GM12878 (cell line): ENCODE measurements at regions not wholly inside any gene's neighbourhood (a gene's known extent, or its start where the extent isn't known, plus 50 kb on each side); places are given as distances from the start of the nearest gene placed in this dataset.

Source experiments
- ATAC-seq: fragments of 200-7000 bp; cut with Tn5 transposase; 3 replicates; pipeline ENCODE4 v1.9.1; 2020; ENCODE audit warnings: mild to moderate bottlenecking, moderate library complexity
- BruUV-seq: library from RNA; stranded (reverse); fragments of 400-500 nt; replicated peaks from 2 replicates; lab custom pipeline; 2021; lab: Mats Ljungman, UMichigan
- CTCF ChIA-PET: fragments of 300-600 bp; sonication (Branson Sonifier 250); formaldehyde crosslinking; extraction: SDS; loops from one replicate; lab custom pipeline; 2021; ENCODE audit warnings: inconsistent platforms; lab: Yijun Ruan, JAX
- POLR2A ChIA-PET: fragments of 350-600 bp; formaldehyde crosslinking; extraction: SDS; loops from one replicate; lab custom pipeline; 2021; ENCODE audit warnings: inconsistent platforms; lab: Charles Lee
- RAD21 ChIA-PET: fragments of 300-600 bp; sonication (Branson Sonifier 250); formaldehyde crosslinking; loops from one replicate; lab custom pipeline; 2023; ENCODE audit warnings: antibody characterized with exemption; ENCODE audit not compliant: unreplicated experiment; lab: Charles Lee
- SMC1A ChIA-PET: fragments of 300-600 bp; sonication (Branson Sonifier 250); formaldehyde crosslinking; loops from one replicate; lab custom pipeline; 2023; ENCODE audit not compliant: unreplicated experiment, uncharacterized antibody; lab: Charles Lee
- DNase-seq: peaks from one replicate; pipeline ENCODE4 v3.0.0-alpha.2; 2011; ENCODE audit warnings: low read depth, low spot score
- FAIRE-seq: peaks from 3 replicates; lab custom pipeline; 2011; peaks lifted over from hg19 to GRCh38; lab: Jason Lieb, UNC
- H2AFZ ChIP-seq: 2 replicates; pipeline ENCODE4 v1.6.0; 2011; ENCODE audit warnings: low read depth, low read length, control low read depth; ENCODE audit not compliant: control insufficient read depth
- H3K27ac ChIP-seq: 2 replicates; pipeline ENCODE4 v1.5.1; 2011; ENCODE audit warnings: control low read depth; ENCODE audit not compliant: control insufficient read depth, insufficient read depth
- H3K27me3 ChIP-seq, 2 experiments: replicated peaks in 1 of 2; 2 replicates each; pipeline versions ENCODE4 v1.6.0 to v1.6.1; 2011; ENCODE audit warnings: low read length in 1 of 2; ENCODE audit not compliant: control insufficient read depth in 2 of 2, insufficient read depth in 2 of 2
- H3K36me3 ChIP-seq, 2 experiments: 2 replicates each; pipeline ENCODE4 v1.5.1; 2011; ENCODE audit warnings: low read length in 1 of 2; ENCODE audit not compliant: control insufficient read depth in 2 of 2, insufficient read depth in 2 of 2
- H3K4me1 ChIP-seq: 2 replicates; pipeline ENCODE4 v1.6.1; 2011; ENCODE audit warnings: mild to moderate bottlenecking, low read length, moderate library complexity, mixed read lengths; ENCODE audit not compliant: control insufficient read depth, insufficient read depth
- H3K4me2 ChIP-seq: 2 replicates; pipeline ENCODE4 v1.6.0; 2011; ENCODE audit warnings: control low read depth; ENCODE audit not compliant: control insufficient read depth, insufficient read depth
- H3K4me3 ChIP-seq: fragments of 200-600 bp; sonication (generic); 2 replicates; pipeline ENCODE4 v1.5.1; 2016
- H3K79me2 ChIP-seq: 2 replicates; pipeline ENCODE4 v1.6.0; 2011; ENCODE audit warnings: low read length; ENCODE audit not compliant: control insufficient read depth, insufficient read depth
- H3K9ac ChIP-seq: 2 replicates; pipeline ENCODE4 v1.8.0; 2011; ENCODE audit warnings: low read length, control low read depth, mixed read lengths; ENCODE audit not compliant: control insufficient read depth, insufficient read depth
- H3K9me3 ChIP-seq: replicated peaks from 3 replicates; pipeline ENCODE4 v1.5.1; 2011; ENCODE audit warnings: mild to moderate bottlenecking, low read length; ENCODE audit not compliant: control insufficient read depth, insufficient read depth
- H4K20me1 ChIP-seq: 2 replicates; pipeline ENCODE4 v1.6.0; 2011; ENCODE audit not compliant: control insufficient read depth, insufficient read depth
- CREB1 ChIP-seq: IDR thresholded peaks from 2 replicates; pipeline ENCODE4 v1.6.1; 2012; ENCODE audit warnings: low read depth, mild to moderate bottlenecking, inconsistent platforms
- EGR1 ChIP-seq, 2 experiments: IDR thresholded peaks; 1 replicate in 1 of 2; 2 replicates in 1 of 2; pipeline ENCODE4 v1.6.1; 2011 to 2012; ENCODE audit warnings: low read depth in 2 of 2, low read length in 2 of 2, borderline replicate concordance in 1 of 2, mild to moderate bottlenecking in 1 of 2, moderate library complexity in 1 of 2
- EP300 ChIP-seq, 2 experiments: fragments of 150-350 bp in 1 of 2; IDR thresholded peaks; 2 replicates each; pipeline ENCODE4 v1.6.1; 2011 to 2012; ENCODE audit warnings: low read depth in 2 of 2, low read length in 2 of 2, borderline replicate concordance in 1 of 2, improper control_type of control experiment in 1 of 2, inconsistent platforms in 1 of 2; ENCODE audit not compliant: control insufficient read depth in 1 of 2
- FOXM1 ChIP-seq: IDR thresholded peaks from 2 replicates; pipeline ENCODE4 v1.6.1; 2012; ENCODE audit warnings: low read depth, mild to moderate bottlenecking, inconsistent platforms, low read length, moderate library complexity
- HDGF ChIP-seq: fragments of 450-650 bp; IDR thresholded peaks from 2 replicates; pipeline ENCODE4 v1.6.1; 2016; ENCODE audit warnings: antibody characterized with exemption
- IKZF1 ChIP-seq: fragments of 450-650 bp; conservative IDR thresholded peaks from 2 replicates; pipeline ENCODE4 v1.6.1; 2017; ENCODE audit warnings: antibody characterized with exemption, mild to moderate bottlenecking
- JUNB ChIP-seq: IDR thresholded peaks from 2 replicates; pipeline ENCODE4 v1.6.1; 2016; ENCODE audit warnings: antibody characterized with exemption, mild to moderate bottlenecking
- NFIC ChIP-seq: IDR thresholded peaks from 2 replicates; pipeline ENCODE4 v1.6.1; 2012; ENCODE audit warnings: low read depth, mild to moderate bottlenecking, inconsistent platforms, low read length, moderate library complexity
- NR2C1 ChIP-seq: fragments of 450-650 bp; IDR thresholded peaks from 2 replicates; pipeline ENCODE4 v1.6.1; 2017; ENCODE audit warnings: antibody characterized with exemption, mild to moderate bottlenecking, moderate library complexity
- RELA ChIP-seq: fragments of 450-650 bp; IDR thresholded peaks from 2 replicates; pipeline ENCODE4 v1.8.0; 2014; ENCODE audit warnings: borderline replicate concordance; ENCODE audit not compliant: partially characterized antibody
- SUPT20H ChIP-seq: IDR thresholded peaks from 2 replicates; pipeline ENCODE4 v1.6.1; 2011; ENCODE audit warnings: low read depth, mild to moderate bottlenecking, low read length, moderate library complexity, borderline replicate concordance; ENCODE audit not compliant: control insufficient read depth
- WGBS: methylation state at CpG from one replicate; pipeline ENCODE4 v1.1.6; 2016; ENCODE audit warnings: low lambda C conversion rate; ENCODE audit not compliant: insufficient replicate concordance, insufficient coverage; ENCODE audit errors: missing lambda C conversion rate; 5-methylcytosine and 5-hydroxymethylcytosine counted together
- in situ Hi-C: fragments of 300-500 bp; cut with MboI; formaldehyde crosslinking; loops from 9 replicates; pipeline ENCODE4 v1.14.3; 2018; ENCODE audit warnings: mixed read lengths
- intact Hi-C: fragments of 100-400 bp; cut with micrococcal nuclease; formaldehyde crosslinking; loops from one replicate; pipeline ENCODE4 v1.14.2; 2022; ENCODE audit not compliant: unreplicated experiment
- TF ChIP-seq, protein P1 (sequence below): IDR thresholded peaks from 2 replicates; pipeline ENCODE4 v1.6.1; 2011; ENCODE audit warnings: borderline replicate concordance, low read depth, mild to moderate bottlenecking, moderate library complexity, mixed read lengths, low read length; ENCODE audit not compliant: insufficient read depth; ENCODE audit errors: extremely low read length
- TF ChIP-seq, protein P2 (sequence below): IDR thresholded peaks from 2 replicates; pipeline ENCODE4 v1.6.1; 2011; ENCODE audit warnings: low read depth, mild to moderate bottlenecking, low read length, moderate library complexity, borderline replicate concordance; ENCODE audit errors: extremely low read depth

DNA sequence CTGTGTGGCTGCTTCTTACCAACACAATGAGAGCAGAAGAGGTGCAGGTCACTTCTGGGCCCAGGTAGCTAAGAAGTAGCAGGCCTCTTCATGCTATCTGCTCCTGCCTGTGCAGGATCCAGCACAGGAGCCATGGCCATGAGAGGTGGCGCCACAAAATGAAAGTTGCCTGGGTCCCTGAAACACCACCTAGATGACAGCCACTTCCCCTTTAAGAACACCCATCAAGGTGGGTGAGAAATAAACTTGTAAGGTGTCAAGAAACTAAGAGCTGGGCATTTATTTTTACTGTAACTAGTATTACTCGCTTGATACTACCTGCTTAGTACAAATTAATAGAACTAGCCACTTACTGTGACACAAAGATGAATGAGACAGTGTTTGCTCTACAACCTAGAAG is 484.6 kb upstream of the TBL1XR1 start:
- H2AFZ ChIP-seq: no peak overlapping the region
- ChIA-PET CTCF (interaction anchor here (1.1 kb wide), 1 partner anchor 9 kb away, joined by 3 read pairs; no protein-coding TSS in a partner anchor), RAD21 (no interaction called here), POLR2A (interaction anchor here (0.5 kb wide), 1 partner anchor 422 kb away, joined by 4 read pairs; no protein-coding TSS in a partner anchor), SMC1A (interaction anchor here (0.6 kb wide), 2 partner anchors 126 to 497 kb away, joined by 3 read pairs; no protein-coding TSS in a partner anchor)
- 78% methylated on average over 2 of the region's 2 CpGs for WGBS
- H3K9ac ChIP-seq: no peak overlapping the region
- in situ Hi-C loops (no loop called here), intact Hi-C loops (loop anchor here (1.0 kb wide), 1 partner anchor 26 kb away; no protein-coding TSS in a partner anchor)
- no peak for TF ChIP-seq NFIC
- no peak for TF ChIP-seq CREB1
- TF ChIP-seq IKZF1: no peak
- no peak for TF ChIP-seq FOXM1
- no peak for TF ChIP-seq SUPT20H
- TF ChIP-seq NR2C1: no peak
- TF ChIP-seq EGR1 (IDR thresholded peaks at IDR 0.05; ENCODE audit: borderline replicate concordance in 1 of 2, low read depth in 2 of 2, low read length in 2 of 2): no peak
- no peak for TF ChIP-seq JUNB
- TF ChIP-seq, protein P1, sequence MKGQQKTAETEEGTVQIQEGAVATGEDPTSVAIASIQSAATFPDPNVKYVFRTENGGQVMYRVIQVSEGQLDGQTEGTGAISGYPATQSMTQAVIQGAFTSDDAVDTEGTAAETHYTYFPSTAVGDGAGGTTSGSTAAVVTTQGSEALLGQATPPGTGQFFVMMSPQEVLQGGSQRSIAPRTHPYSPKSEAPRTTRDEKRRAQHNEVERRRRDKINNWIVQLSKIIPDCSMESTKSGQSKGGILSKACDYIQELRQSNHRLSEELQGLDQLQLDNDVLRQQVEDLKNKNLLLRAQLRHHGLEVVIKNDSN: no peak
- no peak for TF ChIP-seq HDGF
- no peak for TF ChIP-seq RELA
- no peak for TF ChIP-seq EP300 (IDR thresholded peaks at IDR 0.05; ENCODE audit: borderline replicate concordance in 1 of 2, control insufficient read depth in 1 of 2, low read depth in 2 of 2, low read length in 2 of 2)
- TF ChIP-seq, protein P2, sequence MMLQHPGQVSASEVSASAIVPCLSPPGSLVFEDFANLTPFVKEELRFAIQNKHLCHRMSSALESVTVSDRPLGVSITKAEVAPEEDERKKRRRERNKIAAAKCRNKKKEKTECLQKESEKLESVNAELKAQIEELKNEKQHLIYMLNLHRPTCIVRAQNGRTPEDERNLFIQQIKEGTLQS: no peak
- BruUV-seq: no TSS peak
- ATAC-seq: no peak; the same call in 2 of the 3 replicates
- H3K4me1 ChIP-seq: no peaks in the 10 kb centered on the region
- H3K4me2 ChIP-seq: no peak overlapping the region
- H3K4me3 ChIP-seq: no peak overlapping the region
- no peaks in the 10 kb centered on the region for H3K36me3 ChIP-seq
- no peak for DNase-seq
- no peak for FAIRE-seq
- no peaks in the 10 kb centered on the region for H3K79me2 ChIP-seq
- H4K20me1 ChIP-seq: no peaks in the 10 kb centered on the region
- no peaks in the 10 kb centered on the region for H3K27me3 ChIP-seq
- no peak overlapping the region for H3K27ac ChIP-seq
- H3K9me3 ChIP-seq: no peaks in the 10 kb centered on the region
